ENCODE measurements at regions not wholly inside any gene's neighbourhood (a gene's known extent, or its start where the extent isn't known, plus 50 kb on each side); places are given as distances from the start of the nearest gene placed in this dataset.

GRCh38 chr2:17084877-17085276 is 419.2 kb upstream of the CYRIA start:
- Mint-ChIP-seq H3K9me3 (peaks cover 11% of the 10 kb centered on the region), H3K36me3 (ENCODE audit: low read depth) (peaks cover 7% of the 10 kb centered on the region; the same call in 2 of the 3 replicates), H3K27ac (no peak overlapping the region), H3K4me1 (peaks cover 5% of the 10 kb centered on the region; the same call in 1 of the 3 replicates), H3K4me3 (no peak overlapping the region), H3K27me3 (ENCODE audit: insufficient read depth, low read depth, poor library complexity) (peaks cover 3% of the 10 kb centered on the region)
- Histone ChIP-seq H2AFZ (no peak overlapping the region), H3K4me1 (ENCODE audit: insufficient read depth) (no peaks in the 10 kb centered on the region), H3K27ac (ENCODE audit: low read depth) (no peak overlapping the region), H3K27me3 (ENCODE audit: insufficient read depth) (no peaks in the 10 kb centered on the region), H3F3A (replicated peaks; ENCODE audit: low read depth) (no peaks in the 10 kb centered on the region), H3K79me2 (replicated peaks; ENCODE audit: insufficient read depth) (no peaks in the 10 kb centered on the region), H3K4me2 (no peak overlapping the region), H3K36me3 (ENCODE audit: insufficient read depth) (no peaks in the 10 kb centered on the region), H4K20me1 (replicated peaks; ENCODE audit: insufficient read depth) (no peaks in the 10 kb centered on the region), H3K9me2 (ENCODE audit: insufficient read depth) (peaks cover 3% of the 10 kb centered on the region; the same call in 1 of the 2 replicates), H3K4me3 (no peak overlapping the region)
- TF ChIP-seq CTCF (conservative IDR thresholded peaks at IDR 0.05; ENCODE audit: low read depth in 2 of 2): no peak
- no peak for TF ChIP-seq EZH2phosphoT487 (IDR thresholded peaks at IDR 0.05; ENCODE audit: unreplicated experiment)
- TF ChIP-seq NANOG (IDR thresholded peaks at IDR 0.05; ENCODE audit: borderline replicate concordance): no peak
- no peak for TF ChIP-seq ZNF114 (CRISPR knock-in tag; IDR thresholded peaks at IDR 0.05)
- TF ChIP-seq ETS1 (IDR thresholded peaks at IDR 0.05): no peak
- DNase-seq (ENCODE audit: low spot score) (no peak), ATAC-seq (no peak)

GRCh38 chr2:17083902-17084301 is 418.3 kb upstream of the CYRIA start:
- no peaks in the 10 kb centered on the region for H3K9me2 ChIP-seq (ENCODE audit: insufficient read depth)
- Mint-ChIP-seq H3K4me1 (no peaks in the 10 kb centered on the region), H3K4me3 (no peak overlapping the region), H3K36me3 (ENCODE audit: low read depth) (peaks cover 17% of the 10 kb centered on the region), H3K9me3 (peaks cover 20% of the 10 kb centered on the region), H3K27ac (no peak overlapping the region), H3K27me3 (ENCODE audit: insufficient read depth, low read depth, poor library complexity) (peaks cover 3% of the 10 kb centered on the region)
- no peak overlapping the region for H2AFZ ChIP-seq
- no peaks in the 10 kb centered on the region for H3K4me1 ChIP-seq (ENCODE audit: insufficient read depth)
- no peaks in the 10 kb centered on the region for H3K79me2 ChIP-seq (replicated peaks; ENCODE audit: insufficient read depth)
- H3K4me3 ChIP-seq: no peak overlapping the region
- no peak overlapping the region for H3K4me2 ChIP-seq
- H3K36me3 ChIP-seq (ENCODE audit: insufficient read depth): peaks cover 4% of the 10 kb centered on the region; the same call in 1 of the 2 replicates
- DNase-seq (ENCODE audit: low spot score) (no peak), ATAC-seq (no peak)
- no peaks in the 10 kb centered on the region for H3K27me3 ChIP-seq (ENCODE audit: insufficient read depth)
- H3K27ac ChIP-seq (ENCODE audit: low read depth): no peak overlapping the region
- no peaks in the 10 kb centered on the region for H4K20me1 ChIP-seq (replicated peaks; ENCODE audit: insufficient read depth)
- H3F3A ChIP-seq (replicated peaks; ENCODE audit: low read depth): no peaks in the 10 kb centered on the region
- TF ChIP-seq STAT1 (IDR thresholded peaks at IDR 0.05; ENCODE audit: unreplicated experiment) (no peak), ZNF331 (CRISPR knock-in tag; IDR thresholded peaks at IDR 0.05; ENCODE audit: low read depth) (no peak), REST (IDR thresholded peaks at IDR 0.05; ENCODE audit: unreplicated experiment) (no peak), NANOG (IDR thresholded peaks at IDR 0.05; ENCODE audit: borderline replicate concordance) (no peak), EZH2phosphoT487 (IDR thresholded peaks at IDR 0.05; ENCODE audit: unreplicated experiment) (no peak), EZH2 (IDR thresholded peaks at IDR 0.05; ENCODE audit: low read depth, unreplicated experiment) (no peak)

All from GM23338 (cell line).